GM21390 (cell line): ENCODE measurements at regions not wholly inside any gene's neighbourhood (a gene's known extent, or its start where the extent isn't known, plus 50 kb on each side); places are given as distances from the start of the nearest gene placed in this dataset.

Experiments used
- ATAC-seq: cut with Tn5 transposase; IDR thresholded peaks from one replicate; pipeline ENCODE4 v1.9.1; 2021; ENCODE audit not compliant: unreplicated experiment

DNA sequence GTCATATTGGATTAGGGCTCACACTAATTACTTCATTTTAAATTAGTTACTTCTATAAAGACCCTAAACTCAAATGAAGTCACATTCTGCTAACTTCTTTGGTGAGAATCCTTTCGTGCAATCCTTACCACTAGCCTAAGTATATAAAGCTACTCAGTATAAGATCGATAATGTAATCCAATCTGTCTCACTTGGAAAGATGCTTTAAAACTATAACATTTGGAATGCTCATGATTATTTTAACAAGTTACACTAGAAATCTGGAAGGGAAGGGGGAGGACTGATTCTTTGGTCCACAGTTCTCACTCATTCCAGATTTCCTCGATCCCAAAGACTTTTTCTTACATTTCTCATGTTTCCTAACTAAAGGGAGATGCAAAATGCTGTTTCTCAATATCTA is 336.4 kb upstream of the SLIT2 start:
- ATAC-seq: no peak

DNA sequence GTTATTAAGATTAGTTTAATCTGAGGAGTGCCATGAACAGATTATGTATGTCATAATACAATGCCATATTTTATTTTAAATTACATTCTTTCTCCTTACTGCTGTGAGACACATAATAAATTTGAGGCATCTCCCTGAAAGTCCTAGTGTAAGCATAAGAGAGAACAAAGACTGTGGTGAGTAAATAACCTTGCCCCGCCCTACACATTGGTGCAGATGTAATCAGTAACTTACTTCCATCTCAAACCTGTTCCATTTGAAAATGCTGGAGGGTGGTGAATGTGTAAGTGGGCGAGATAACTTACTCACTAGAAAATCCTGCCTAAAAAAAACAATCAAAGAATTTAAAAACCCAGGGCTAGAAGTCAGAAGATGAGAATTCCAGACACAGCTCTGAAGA is 338.1 kb upstream of the SLIT2 start:
- ATAC-seq: no peak

DNA sequence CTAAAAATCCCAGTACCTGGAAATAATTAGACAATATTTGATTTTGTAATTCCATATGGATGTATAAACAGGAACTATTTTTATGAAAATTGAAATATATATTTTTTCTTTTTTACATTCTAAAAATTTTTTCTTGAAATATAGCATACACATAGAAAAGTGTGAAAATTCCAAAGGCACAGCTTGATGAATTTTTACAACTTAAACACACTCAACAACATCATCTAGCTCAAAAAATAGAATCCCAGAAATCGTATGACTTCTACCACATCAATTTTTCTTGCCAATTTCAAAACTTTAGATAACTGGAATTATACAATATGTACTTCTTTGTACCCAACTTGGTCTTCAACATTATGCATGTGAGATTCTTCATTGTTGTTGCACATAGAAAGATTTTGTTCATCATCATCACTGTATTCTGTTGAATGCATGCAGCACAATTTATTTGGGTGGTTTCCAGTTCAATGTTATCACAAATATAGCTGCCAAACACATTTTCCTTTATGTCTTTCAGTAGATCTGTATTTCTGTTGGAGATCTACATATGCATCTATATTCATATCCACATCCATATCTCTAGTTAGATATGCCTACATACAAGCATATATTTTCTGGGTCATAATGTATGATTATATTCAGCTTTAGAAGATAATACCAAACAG is 340.7 kb upstream of the SLIT2 start:
- ATAC-seq: no peak

DNA sequence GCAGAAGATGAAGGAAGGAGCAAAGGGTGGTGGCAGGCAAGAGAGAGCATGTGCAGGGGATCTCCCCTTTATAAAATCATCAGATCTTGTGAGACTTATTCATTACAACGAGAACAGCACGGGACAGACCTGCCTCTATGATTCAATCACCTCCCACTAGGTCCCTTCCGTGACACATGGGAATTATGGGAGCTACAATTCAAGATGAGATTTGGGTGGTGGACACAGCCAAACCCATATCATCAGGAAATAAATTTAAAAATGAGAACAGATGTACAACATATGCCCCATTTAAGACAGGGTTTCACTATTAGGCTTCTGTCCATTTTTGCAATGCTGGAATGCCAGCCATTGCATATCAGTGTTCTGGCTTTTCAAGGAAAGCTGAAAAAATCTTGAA is 346.7 kb upstream of the SLIT2 start:
- ATAC-seq: no peak

DNA sequence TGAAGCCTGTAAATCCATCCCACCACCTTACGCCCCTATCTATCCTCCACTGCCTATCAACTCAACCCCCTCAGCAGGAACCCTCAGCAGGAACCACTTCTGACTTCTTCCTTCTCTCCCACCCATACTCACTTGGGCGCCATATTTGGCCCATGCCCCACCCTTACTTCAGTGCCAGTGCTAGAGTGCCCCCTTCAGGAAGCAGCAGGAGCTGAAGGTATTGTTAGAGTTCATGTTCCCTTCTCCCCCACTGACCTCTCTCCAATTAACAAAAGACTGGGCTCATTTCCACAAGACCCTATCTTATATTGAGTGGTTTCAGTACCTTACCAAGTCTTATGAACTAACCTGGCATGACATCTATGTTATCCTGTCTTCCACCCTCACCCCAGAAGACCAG is 363.1 kb upstream of the SLIT2 start:
- ATAC-seq: no peak

DNA sequence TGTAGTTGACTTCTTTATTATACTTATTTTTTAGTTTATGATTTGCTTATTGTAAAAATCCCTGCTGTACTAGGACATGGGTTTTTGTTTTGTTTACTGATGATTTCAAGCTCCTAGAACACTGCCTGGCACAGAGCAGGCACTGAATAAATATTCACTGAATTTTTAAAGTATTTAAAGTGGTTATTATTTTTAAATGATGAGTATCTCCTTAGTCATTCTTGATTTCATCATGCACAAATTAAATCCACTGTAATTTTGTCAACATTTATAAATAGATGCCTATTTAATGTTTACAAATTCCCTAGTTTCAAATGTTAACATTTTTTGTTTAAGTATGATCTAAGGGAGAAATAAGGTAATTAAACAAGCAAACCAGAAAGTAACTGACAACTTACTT is 367.9 kb upstream of the SLIT2 start:
- no peak for ATAC-seq

DNA sequence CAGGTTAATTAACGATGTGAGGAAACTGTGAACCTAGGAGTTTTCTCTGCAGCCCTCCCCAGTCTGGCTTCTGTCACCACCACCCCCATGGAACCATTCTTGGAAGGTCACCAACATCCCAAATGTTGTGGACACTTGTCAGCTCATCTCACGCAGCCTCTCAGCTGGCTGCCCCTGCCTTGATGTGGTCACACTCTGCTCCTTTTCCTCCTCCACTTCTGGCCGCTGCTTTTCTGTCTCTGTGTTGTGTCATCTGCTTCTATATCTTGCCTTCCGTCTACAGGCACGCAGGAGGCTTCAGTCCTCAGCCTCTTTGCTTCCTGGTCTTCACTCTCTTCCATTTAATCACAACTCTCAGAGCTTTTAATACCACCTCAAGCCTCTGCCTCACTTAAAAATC is 371.5 kb upstream of the SLIT2 start:
- ATAC-seq: no peak

DNA sequence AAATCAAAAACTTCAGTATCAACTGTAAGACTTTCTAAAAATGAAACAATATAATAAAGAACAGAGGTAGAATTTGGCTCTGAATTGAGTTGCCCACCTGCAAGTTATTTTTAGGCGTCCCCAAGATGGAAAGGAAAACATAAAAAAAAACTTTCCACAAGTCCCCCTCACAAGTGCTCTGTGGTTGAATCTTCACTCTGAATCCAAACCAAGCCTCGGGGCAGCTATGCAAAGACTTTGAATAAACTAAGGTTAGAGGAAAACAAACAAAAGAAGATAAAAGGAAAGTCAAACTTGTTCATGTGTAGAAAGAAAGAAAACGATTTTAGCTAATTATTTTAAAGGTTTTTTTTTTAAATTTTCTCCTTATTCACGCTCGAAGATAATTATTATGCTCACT is 372.4 kb upstream of the SLIT2 start:
- ATAC-seq: no peak

DNA sequence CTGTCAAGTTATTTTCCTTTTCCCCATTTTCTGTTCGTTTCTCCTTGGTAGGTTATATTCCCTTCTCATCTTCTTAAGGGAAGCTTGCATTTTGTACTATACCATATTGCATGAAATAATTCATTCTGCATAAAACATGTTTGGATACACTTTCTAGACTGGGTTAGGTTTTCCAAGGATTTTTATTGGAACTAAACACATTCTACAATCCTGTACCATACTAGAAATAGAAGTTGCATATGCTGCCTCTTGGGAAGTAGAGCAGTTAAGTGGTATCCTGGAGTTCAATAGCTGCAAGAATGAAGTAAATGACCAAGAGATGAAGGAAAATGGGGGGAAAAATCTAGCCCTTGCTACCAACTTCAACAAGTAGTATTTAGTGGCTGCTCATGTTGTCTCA is 393.7 kb upstream of the SLIT2 start:
- ATAC-seq: no peak

DNA sequence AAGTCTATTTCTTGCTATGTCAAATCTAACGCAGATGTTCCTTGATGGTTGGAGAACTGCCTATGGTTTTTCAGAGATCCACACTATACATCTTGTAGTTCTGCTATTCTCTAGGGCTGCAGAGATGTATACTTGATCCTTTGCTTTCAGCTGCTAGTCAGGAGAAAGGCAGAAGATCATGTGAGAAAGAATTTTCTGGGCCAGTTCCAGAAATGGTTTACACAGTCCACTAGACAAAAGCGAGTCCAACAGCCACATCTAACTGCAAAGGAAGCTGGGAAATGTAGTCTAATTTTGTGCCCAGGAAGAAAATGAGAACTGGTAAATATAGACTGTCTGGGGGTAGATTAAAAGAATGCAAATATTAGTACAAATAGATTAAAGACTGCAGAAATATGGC is 394.3 kb upstream of the SLIT2 start:
- no peak for ATAC-seq

DNA sequence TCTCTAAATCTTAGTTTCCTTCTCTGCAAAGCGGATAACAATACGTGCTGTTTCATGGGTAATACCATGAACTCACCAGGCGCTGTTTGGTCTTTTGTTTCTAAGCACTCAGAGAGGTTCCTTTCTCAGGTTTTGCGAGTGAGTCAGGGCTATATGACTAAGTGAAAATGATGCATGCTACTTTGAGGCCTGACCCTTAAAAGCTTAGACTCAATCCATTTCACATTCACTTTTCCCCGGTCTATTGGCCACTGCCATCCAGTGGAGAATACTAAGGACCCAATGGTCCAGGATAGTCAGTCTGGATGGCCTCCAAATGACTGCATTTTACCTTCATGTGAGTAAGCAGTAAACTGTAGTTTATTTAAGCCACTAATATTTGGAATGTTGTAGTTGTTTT is 400.8 kb upstream of the SLIT2 start:
- no peak for ATAC-seq

DNA sequence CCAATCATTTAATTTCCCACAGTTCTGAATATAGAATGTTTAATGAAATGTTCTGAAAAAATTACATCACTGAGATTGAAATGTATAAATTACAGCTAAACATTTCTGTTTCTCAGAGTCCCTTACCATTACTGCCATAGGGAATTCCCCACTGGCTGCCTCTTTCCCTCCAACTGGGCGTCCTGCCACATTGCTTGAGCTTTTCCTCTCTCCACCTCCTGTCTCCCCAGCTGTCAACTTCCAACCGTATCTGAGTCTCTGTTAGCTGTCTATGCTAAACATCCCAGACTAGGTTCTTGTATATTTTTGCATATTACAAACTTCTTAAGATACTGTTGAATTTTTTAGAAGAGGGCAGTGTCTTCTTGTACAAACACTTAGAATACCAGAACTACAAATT is 407.3 kb upstream of the SLIT2 start:
- ATAC-seq: no peak

DNA sequence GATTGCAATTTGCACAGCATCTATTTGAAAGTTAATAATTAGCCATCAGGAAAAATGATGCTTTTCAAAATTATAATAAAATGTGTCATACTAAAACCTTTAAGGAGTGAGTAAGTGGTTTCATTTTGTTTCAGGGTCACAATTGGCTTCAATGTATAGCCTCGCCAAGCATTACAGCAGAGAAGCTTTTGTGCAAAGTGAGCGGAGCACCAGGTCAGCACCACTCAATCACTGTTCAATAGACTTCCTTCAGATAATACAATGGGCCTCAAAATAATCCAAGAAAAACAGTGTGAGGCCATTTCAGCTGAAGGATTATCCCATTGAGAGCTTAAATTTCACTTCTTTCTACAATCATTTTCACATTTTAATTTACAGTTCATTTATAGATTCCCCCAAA is 409.2 kb upstream of the SLIT2 start:
- ATAC-seq: no peak

DNA sequence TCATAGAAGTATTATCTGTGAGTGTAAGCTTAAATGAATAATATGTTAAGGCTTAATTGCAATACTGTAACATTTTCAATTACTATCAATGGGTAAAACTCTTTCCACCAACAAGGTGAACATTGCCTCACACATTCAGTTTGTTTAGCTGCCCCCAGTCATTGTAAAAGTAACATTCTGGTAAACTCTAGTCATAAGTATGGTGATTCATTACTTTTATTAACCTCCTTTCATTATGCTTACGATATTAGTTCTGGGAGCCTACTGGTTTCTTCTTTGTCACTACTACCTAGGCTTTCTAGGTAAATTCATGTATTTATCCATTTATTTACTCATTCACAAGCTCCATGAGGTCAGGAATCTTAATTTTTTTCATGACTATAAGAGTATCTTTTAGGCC is 412.8 kb upstream of the SLIT2 start:
- no peak for ATAC-seq

DNA sequence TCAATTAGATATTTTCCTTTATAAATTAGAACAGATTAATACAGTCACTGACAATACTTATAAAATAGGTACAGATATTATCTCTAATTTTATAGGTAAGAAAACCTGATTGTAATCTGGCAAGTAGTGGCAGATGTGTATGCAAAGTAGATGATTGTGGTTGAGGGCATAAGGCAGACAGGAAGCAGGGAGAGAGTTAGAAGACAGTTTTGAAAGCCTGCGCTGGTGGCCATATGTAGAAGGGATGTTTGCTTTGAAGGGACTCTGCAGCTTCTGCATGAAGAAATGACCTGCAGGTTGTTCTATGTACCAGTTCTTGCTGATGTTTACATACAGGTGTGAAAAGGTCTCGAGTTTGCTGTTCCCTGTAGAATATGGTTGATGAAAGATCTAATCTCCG is 416.3 kb upstream of the SLIT2 start:
- ATAC-seq: no peak

DNA sequence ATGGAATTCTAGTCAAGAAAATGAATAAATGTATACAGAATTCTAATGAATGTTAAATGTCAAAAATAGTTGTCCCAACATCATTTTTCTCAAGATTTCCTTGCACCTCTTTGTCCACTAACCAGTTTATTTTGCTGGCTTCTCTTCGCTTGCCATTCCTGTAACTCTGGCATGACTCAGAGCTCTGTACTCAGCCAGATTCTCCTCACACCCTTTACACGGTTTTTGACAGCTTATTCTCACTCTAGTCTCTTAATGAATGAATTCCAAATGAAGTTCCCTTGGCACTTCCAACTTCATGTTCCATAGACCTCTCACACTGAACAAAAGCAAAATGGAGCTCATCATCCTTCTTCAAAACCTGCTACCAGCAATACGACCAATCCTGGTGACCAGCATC is 419.3 kb upstream of the SLIT2 start:
- no peak for ATAC-seq

DNA sequence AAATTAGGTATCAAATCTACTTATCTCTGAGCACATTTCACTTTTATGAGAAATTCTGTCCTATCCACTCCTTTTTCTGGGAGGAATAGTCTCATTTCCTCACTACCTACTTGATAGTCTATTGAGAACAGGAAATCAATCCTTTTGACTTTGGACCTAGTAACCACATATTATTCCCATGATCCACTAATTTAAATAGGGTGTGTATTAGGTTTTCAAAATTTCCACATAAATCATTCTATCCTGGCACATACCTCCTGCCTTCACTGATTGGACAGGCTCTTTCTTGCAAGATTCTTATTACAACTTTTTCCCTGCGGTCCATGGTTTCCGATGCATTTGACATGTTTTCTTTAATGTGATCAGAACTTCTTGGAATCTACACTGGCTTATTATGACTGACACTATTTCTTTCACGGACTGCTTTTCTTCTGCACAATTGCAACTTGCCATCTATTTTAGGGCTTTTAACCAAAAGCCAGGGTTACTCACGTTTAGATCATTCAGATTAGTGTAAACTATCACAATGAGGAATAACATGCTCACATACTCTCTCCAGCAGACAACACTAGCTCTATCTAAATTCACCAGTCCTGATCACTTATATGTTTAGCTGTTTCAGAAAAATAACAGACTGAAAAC is 419.9 kb upstream of the SLIT2 start:
- ATAC-seq: no peak

DNA sequence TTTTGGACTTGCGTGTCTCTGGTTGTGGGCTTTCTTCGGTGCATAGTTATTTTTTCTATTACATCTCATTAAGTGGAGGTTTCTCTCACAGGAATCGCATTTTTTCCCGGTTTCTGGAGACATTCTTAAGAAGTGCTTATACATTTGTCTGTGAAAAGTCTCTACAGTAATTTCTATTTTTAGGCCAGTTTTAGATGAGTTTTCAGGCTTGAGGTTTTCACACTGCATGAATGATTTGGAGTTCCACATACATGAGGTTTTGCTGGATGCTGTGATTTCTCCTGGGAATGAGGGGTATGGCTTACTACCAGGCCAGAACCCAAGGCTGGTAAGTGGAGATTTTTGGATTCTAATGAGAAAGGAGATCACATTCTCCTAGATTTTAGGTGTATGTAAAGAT is 422.6 kb upstream of the SLIT2 start:
- ATAC-seq: no peak

DNA sequence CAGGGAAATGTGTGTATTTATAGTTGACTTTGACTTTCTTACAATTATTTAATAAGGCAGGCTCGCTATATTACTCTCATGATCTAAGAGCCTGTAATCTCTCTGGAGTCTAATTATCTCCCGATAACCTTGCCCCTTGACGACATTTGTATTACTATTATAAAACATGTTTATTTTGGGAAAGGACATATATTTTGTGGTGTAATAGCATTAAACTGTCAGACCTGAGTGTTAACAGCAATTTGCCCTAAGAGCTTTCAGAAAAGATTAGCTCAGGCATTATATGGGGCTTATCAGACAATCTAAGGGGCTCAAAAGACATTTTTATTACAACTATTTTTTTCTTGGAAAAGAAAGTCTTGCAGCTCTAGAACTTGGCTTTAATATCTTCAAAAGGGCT is 427.9 kb upstream of the SLIT2 start:
- ATAC-seq: no peak

DNA sequence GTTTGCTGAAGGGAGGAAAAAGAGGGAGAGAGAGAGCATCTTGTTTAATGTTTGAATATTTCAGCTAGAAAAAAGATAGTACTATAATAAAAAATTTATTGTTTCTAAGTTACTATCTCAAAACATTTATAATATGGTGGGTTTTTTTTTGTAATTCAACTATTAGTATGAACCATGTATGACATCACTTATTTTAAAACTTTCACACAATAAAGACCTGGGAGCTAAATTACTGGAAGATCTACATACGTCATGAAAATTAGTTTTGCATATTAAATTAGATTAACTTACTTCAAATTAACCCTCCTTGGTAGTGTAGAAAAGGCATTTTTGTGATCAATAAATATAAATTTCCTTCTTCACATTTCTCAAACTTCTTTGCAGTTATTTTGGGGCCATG is 432.0 kb upstream of the SLIT2 start:
- no peak for ATAC-seq

DNA sequence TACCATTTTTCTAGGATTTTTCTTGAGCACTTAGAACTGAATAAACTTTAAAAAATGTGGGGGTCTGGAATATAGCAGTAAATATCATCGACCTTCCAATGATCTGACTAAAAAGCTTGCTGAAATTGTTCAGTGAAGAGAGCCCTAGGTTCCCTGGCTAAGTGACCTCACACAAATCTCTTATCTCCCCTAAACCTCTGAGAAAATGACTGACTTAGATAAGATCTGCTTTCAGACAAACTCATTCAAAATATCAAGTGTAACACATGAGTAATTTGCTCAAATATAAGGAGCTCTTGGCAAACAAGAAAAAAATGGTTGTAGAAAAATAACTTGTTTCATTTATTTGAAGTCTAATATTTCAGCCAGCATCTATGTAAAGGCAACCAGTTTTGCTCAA is 441.7 kb upstream of the SLIT2 start:
- ATAC-seq: no peak

DNA sequence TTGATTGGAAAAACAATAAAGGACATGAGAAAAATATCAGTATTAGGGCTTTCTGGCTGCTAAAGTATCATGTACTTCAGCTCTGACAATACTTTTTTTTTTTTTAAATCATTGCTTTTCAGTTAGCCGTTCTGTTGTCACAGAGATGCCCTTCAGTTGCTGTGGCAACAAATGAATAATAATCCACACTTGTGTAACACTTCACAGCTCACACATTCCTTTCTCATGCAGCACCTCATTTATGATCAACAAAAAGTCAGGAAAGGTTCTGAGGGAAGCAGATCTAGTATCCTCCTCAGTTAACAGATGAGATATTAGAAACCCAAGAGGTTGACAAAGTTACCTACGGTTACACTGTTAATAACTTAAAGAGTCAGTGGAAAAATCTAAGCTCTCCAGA is 444.2 kb upstream of the SLIT2 start:
- no peak for ATAC-seq

DNA sequence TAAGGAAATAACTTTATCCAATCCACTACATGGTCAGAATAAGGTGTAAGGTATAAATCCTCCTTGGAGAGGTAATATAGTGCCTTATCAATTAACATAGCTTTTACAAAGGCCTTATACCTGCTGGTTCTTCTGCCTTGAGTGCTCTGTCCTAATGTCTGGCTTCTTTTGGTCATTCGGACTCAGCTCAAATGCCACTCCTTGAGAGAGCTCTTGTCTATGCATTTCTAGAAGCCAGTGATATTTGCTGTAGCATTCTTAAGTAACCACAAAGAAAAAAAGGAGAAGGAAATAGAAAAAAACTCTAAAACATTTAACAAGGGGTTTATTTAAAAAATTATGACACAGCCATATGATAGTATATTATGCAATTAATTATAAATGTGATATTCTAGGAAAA is 444.8 kb upstream of the SLIT2 start:
- ATAC-seq: no peak
